Mesenchymal stem cell (in vitro differentiated cells and primary cell): ENCODE measurements at regions not wholly inside any gene's neighbourhood (a gene's known extent, or its start where the extent isn't known, plus 50 kb on each side); places are given as distances from the start of the nearest gene placed in this dataset.

ENCODE experiments used
- DNase-seq: peaks from one replicate; pipeline ENCODE4 v3.0.0-alpha.2; 2013
- H2AFZ ChIP-seq: one replicate; pipeline ENCODE4 v1.6.1; 2013; ENCODE audit warnings: low read depth, mild to moderate bottlenecking, control low read depth, inconsistent platforms, low read length, moderate library complexity
- H2AK5ac ChIP-seq: 2 replicates; pipeline ENCODE4 v1.6.1; 2013; ENCODE audit warnings: low read length, moderate library complexity, mild to moderate bottlenecking, inconsistent platforms; ENCODE audit not compliant: severe bottlenecking
- H2BK120ac ChIP-seq: one replicate; pipeline ENCODE4 v1.6.1; 2013; ENCODE audit warnings: low read depth, mild to moderate bottlenecking, inconsistent platforms, low read length, moderate library complexity
- H2BK12ac ChIP-seq, 2 experiments: one replicate each; pipeline ENCODE4 v1.6.1; 2013; ENCODE audit warnings: inconsistent platforms in 2 of 2, low read length in 2 of 2, mild to moderate bottlenecking in 2 of 2, moderate library complexity in 2 of 2, control low read depth in 1 of 2
- H2BK15ac ChIP-seq: one replicate; pipeline ENCODE4 v1.6.1; 2013; ENCODE audit warnings: mild to moderate bottlenecking, low read depth, inconsistent platforms; ENCODE audit not compliant: poor library complexity, severe bottlenecking
- H2BK5ac ChIP-seq: 2 replicates; pipeline ENCODE4 v1.6.1; 2013; ENCODE audit warnings: low read depth, mild to moderate bottlenecking, low read length, control low read depth, inconsistent platforms; ENCODE audit not compliant: poor library complexity, severe bottlenecking
- H3K14ac ChIP-seq, 2 experiments: one replicate each; pipeline ENCODE4 v1.6.1; 2013; ENCODE audit warnings: inconsistent platforms in 2 of 2, low read length in 2 of 2, control low read depth in 1 of 2, mild to moderate bottlenecking in 1 of 2, moderate library complexity in 1 of 2
- H3K18ac ChIP-seq, 2 experiments: one replicate each; pipeline ENCODE4 v1.6.1; 2013; ENCODE audit warnings: inconsistent platforms in 2 of 2, low read length in 2 of 2, control low read depth in 1 of 2, low read depth in 1 of 2, mild to moderate bottlenecking in 1 of 2
- H3K23ac ChIP-seq, 2 experiments: one replicate each; pipeline ENCODE4 v1.6.1; 2013; ENCODE audit warnings: inconsistent platforms in 2 of 2, low read length in 2 of 2, mild to moderate bottlenecking in 2 of 2, moderate library complexity in 2 of 2, control low read depth in 1 of 2
- H3K27ac ChIP-seq: 2 replicates; pipeline ENCODE4 v1.5.1; 2013; ENCODE audit warnings: mild to moderate bottlenecking, moderate library complexity, low read length, control low read depth, inconsistent platforms; ENCODE audit not compliant: poor library complexity, severe bottlenecking
- H3K27me3 ChIP-seq, 2 experiments: 2 replicates each; pipeline versions ENCODE4 v1.6.1 to v1.7.0; 2013; ENCODE audit warnings: low read length in 2 of 2, mild to moderate bottlenecking in 2 of 2, moderate library complexity in 2 of 2, control low read depth in 1 of 2, inconsistent platforms in 1 of 2; ENCODE audit not compliant: control insufficient read depth in 1 of 2, insufficient read depth in 1 of 2
- H3K36me3 ChIP-seq, 2 experiments: 2 replicates each; pipeline versions ENCODE4 v1.6.1 to v1.7.0; 2013; ENCODE audit warnings: low read length in 2 of 2, control low read depth in 1 of 2, inconsistent platforms in 1 of 2, low read depth in 1 of 2, mild to moderate bottlenecking in 1 of 2; ENCODE audit not compliant: insufficient read depth in 2 of 2, control insufficient read depth in 1 of 2
- H3K4ac ChIP-seq, 2 experiments: one replicate each; pipeline ENCODE4 v1.6.1; 2013; ENCODE audit warnings: inconsistent platforms in 2 of 2, low read length in 2 of 2, mild to moderate bottlenecking in 2 of 2, moderate library complexity in 2 of 2, control low read depth in 1 of 2, low read depth in 1 of 2
- H3K4me1 ChIP-seq: 2 replicates; pipeline ENCODE4 v1.6.1; 2013; ENCODE audit warnings: low read depth, low read length, control low read depth; ENCODE audit not compliant: control insufficient read depth, insufficient read depth
- H3K4me2 ChIP-seq: 2 replicates; pipeline ENCODE4 v1.6.1; 2013; ENCODE audit warnings: low read length, mild to moderate bottlenecking, inconsistent platforms; ENCODE audit not compliant: poor library complexity, severe bottlenecking
- H3K4me3 ChIP-seq, 2 experiments: 2 replicates each; pipeline versions ENCODE4 v1.5.1 to v1.7.0; 2013; ENCODE audit warnings: low read length in 2 of 2, mild to moderate bottlenecking in 2 of 2, control low read depth in 1 of 2, low read depth in 1 of 2; ENCODE audit not compliant: insufficient read depth in 1 of 2
- H3K79me1 ChIP-seq: replicated peaks from 2 replicates; pipeline ENCODE4 v1.6.1; 2013; ENCODE audit warnings: mild to moderate bottlenecking, control low read depth, low read length, inconsistent platforms; ENCODE audit not compliant: poor library complexity, severe bottlenecking
- H3K9ac ChIP-seq: 2 replicates; pipeline ENCODE4 v1.7.0; 2013; ENCODE audit warnings: mild to moderate bottlenecking, low read length, moderate library complexity
- H3K9me3 ChIP-seq: 2 replicates; pipeline ENCODE4 v1.7.0; 2013; ENCODE audit warnings: mild to moderate bottlenecking, low read length; ENCODE audit not compliant: control insufficient read depth
- H4K8ac ChIP-seq: one replicate; pipeline ENCODE4 v1.6.1; 2013; ENCODE audit warnings: inconsistent platforms, mild to moderate bottlenecking, low read length, moderate library complexity
- H4K91ac ChIP-seq: one replicate; pipeline ENCODE4 v1.6.1; 2013; ENCODE audit warnings: mild to moderate bottlenecking, low read length, inconsistent platforms
- WGBS: methylation state at CpG from one replicate; pipeline ENCODE4 v1.1.7; 2013; ENCODE audit warnings: mixed read lengths; 5-methylcytosine and 5-hydroxymethylcytosine counted together

DNA sequence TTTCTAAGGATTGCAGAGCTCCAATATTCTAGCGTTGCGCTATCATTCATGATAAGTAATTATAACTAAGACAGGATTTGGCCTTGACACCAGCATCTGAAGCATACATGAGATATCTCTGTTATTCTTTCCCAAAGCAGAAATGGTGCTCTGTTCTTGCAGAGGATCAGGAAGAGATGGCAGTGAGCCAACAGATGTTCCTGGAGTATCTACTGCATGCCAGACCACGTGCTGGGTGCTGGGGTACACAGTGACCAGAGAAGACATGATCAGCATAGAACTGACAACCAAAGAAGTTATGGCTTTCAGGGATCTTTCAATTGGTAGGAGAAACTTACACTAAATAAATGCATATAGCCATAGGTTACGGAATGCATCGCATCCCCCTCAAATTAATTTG is 63.7 kb upstream of the PLXNA4 start:
- Histone ChIP-seq H2BK5ac (no peak overlapping the region), H3K23ac (no peak overlapping the region), H3K4me1 (no peaks in the 10 kb centered on the region), H2BK15ac (no peak overlapping the region), H4K8ac (no peak overlapping the region), H3K4me3 (no peak overlapping the region), H3K4me2 (no peak overlapping the region), H3K27me3 (peaks cover 0 to 36% of the 10 kb centered on the region in 2 experiments), H3K4ac (no peak overlapping the region), H3K27ac (no peak overlapping the region), H2BK12ac (no peak overlapping the region), H2BK120ac (no peak overlapping the region), H4K91ac (no peak overlapping the region), H3K18ac (no peak overlapping the region), H3K79me1 (no peaks in the 10 kb centered on the region), H3K9ac (no peak overlapping the region), H2AFZ (no peak overlapping the region), H3K14ac (no peak overlapping the region), H2AK5ac (no peak overlapping the region), H3K36me3 (no peaks in the 10 kb centered on the region), H3K9me3 (no peaks in the 10 kb centered on the region)
- DNase-seq: no peak
- 85% methylated on average over 5 of the region's 5 CpGs for WGBS

GRCh38 chr7:132638000-132638399 is 61.7 kb upstream of the PLXNA4 start:
- DNase-seq: no peak
- Histone ChIP-seq H3K4me2 (no peak overlapping the region), H4K8ac (no peak overlapping the region), H3K9ac (no peak overlapping the region), H2BK15ac (no peak overlapping the region), H3K27ac (no peak overlapping the region), H3K36me3 (no peaks in the 10 kb centered on the region), H3K9me3 (no peaks in the 10 kb centered on the region), H2AK5ac (no peak overlapping the region), H3K27me3 (peaks cover 0 to 24% of the 10 kb centered on the region in 2 experiments), H2BK5ac (no peak overlapping the region), H2BK12ac (peak overlapping the region in 1 of 2 experiments; percentile 45), H3K4me3 (no peak overlapping the region), H3K4me1 (no peaks in the 10 kb centered on the region), H4K91ac (no peak overlapping the region), H3K23ac (no peak overlapping the region), H2BK120ac (no peak overlapping the region), H3K18ac (no peak overlapping the region), H3K4ac (no peak overlapping the region), H2AFZ (no peak overlapping the region), H3K14ac (peak overlapping the region in 1 of 2 experiments; percentile 70), H3K79me1 (no peaks in the 10 kb centered on the region)
- WGBS: 86% methylated on average over 6 of the region's 6 CpGs

DNA sequence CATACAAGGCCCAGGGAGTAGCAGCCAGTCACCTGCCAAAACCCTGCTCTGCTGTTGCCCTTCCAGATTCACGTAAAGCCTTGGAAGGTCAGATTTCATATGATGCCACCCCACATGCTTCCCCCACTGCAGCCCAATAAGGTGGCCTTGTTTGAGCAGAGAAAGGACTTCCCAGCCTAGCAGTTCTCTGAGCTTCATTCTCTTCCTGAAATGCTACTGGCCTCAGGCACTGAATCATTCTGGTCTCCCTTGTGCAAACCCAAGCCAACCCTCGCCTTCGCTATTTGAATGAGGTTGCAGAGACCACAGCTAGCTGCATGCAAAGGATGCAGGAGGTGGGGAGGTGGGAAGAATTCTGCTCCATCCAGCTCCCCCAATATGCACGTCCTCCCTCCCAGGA is 60.3 kb upstream of the PLXNA4 start:
- Histone ChIP-seq H3K36me3 (no peaks in the 10 kb centered on the region), H3K18ac (no peak overlapping the region), H2BK12ac (no peak overlapping the region), H2BK15ac (no peak overlapping the region), H2BK5ac (no peak overlapping the region), H3K27me3 (peaks cover 0 to 24% of the 10 kb centered on the region in 2 experiments), H3K14ac (no peak overlapping the region), H3K4me1 (no peaks in the 10 kb centered on the region), H3K9ac (no peak overlapping the region), H3K27ac (no peak overlapping the region), H3K4me2 (no peak overlapping the region), H2AFZ (no peak overlapping the region), H2BK120ac (no peak overlapping the region), H3K79me1 (no peaks in the 10 kb centered on the region), H4K8ac (no peak overlapping the region), H3K23ac (no peak overlapping the region), H2AK5ac (no peak overlapping the region), H3K9me3 (no peaks in the 10 kb centered on the region), H3K4ac (no peak overlapping the region), H4K91ac (no peak overlapping the region), H3K4me3 (no peak overlapping the region)
- DNase-seq: no peak
- WGBS: 83% methylated on average over 3 of the region's 4 CpGs

- H3K4ac ChIP-seq: no peak overlapping the region
- WGBS: 96% methylated on average over 3 of the region's 4 CpGs
- no peak overlapping the region for H3K23ac ChIP-seq
- no peak overlapping the region for H2BK120ac ChIP-seq
- H2AK5ac ChIP-seq: no peak overlapping the region
- no peak overlapping the region for H2BK12ac ChIP-seq
- no peak overlapping the region for H4K91ac ChIP-seq
- no peak overlapping the region for H3K4me2 ChIP-seq
- no peak overlapping the region for H3K9ac ChIP-seq
- H3K4me1 ChIP-seq: no peaks in the 10 kb centered on the region
- no peaks in the 10 kb centered on the region for H3K9me3 ChIP-seq
- no peak overlapping the region for H3K18ac ChIP-seq
- no peak overlapping the region for H2AFZ ChIP-seq
- no peaks in the 10 kb centered on the region for H3K36me3 ChIP-seq
- no peak for DNase-seq
- H2BK15ac ChIP-seq: no peak overlapping the region
- H4K8ac ChIP-seq: no peak overlapping the region
- H3K27ac ChIP-seq: no peak overlapping the region
- peaks cover 0 to 24% of the 10 kb centered on the region in 2 experiments for H3K27me3 ChIP-seq
- H3K14ac ChIP-seq: no peak overlapping the region
- no peak overlapping the region for H2BK5ac ChIP-seq
- no peaks in the 10 kb centered on the region for H3K79me1 ChIP-seq
- H3K4me3 ChIP-seq: no peak overlapping the region
These were observed 58.9 kb upstream of the PLXNA4 start for GRCh38 chr7:132635127-132635526.
